CD4-positive, CD25-positive, alpha-beta regulatory T cell (primary cell): ENCODE measurements at regions not wholly inside any gene's neighbourhood (a gene's known extent, or its start where the extent isn't known, plus 50 kb on each side); places are given as distances from the start of the nearest gene placed in this dataset.
"Not testable (repeated sequence)": the region's sequence is repeated elsewhere in the genome, so short reads cannot be mapped to it uniquely, and the experiment has no call there.

ENCODE experiments used
- ATAC-seq, 2 donors: fragments of 150-1000 bp; cut with Tn5 transposase; one replicate each; pipeline ENCODE4 v1.10.0; 2021; ENCODE audit warnings: low read depth in 2 of 2, moderate number of reproducible peaks in 2 of 2, moderate library complexity in 1 of 2
- DNase-seq, 3 donors: peaks; one replicate each; pipeline versions ENCODE4 v3.0.0 to v3.0.0-alpha.2; 2012 to 2022; ENCODE audit warnings: mixed read lengths in 1 of 3
- H3K27ac ChIP-seq: one replicate; pipeline ENCODE4 v1.7.0; 2013; ENCODE audit warnings: mild to moderate bottlenecking, low read length; ENCODE audit not compliant: insufficient read depth, poor library complexity, severe bottlenecking
- H3K27me3 ChIP-seq: one replicate; pipeline ENCODE4 v1.7.0; 2013; ENCODE audit warnings: low read length; ENCODE audit not compliant: control insufficient read depth, insufficient read depth
- H3K36me3 ChIP-seq: one replicate; pipeline ENCODE4 v1.7.0; 2013; ENCODE audit warnings: mild to moderate bottlenecking, low read length, moderate library complexity; ENCODE audit not compliant: control insufficient read depth, insufficient read depth
- H3K4me1 ChIP-seq: 2 replicates; pipeline ENCODE4 v1.7.0; 2013; ENCODE audit warnings: mild to moderate bottlenecking, low read length; ENCODE audit not compliant: insufficient read depth, control insufficient read depth, poor library complexity, severe bottlenecking
- H3K4me3 ChIP-seq: one replicate; pipeline ENCODE4 v1.7.0; 2013; ENCODE audit warnings: low read depth, mild to moderate bottlenecking, low read length, moderate library complexity
- H3K9me3 ChIP-seq, 2 experiments: 1 replicate in 1 of 2; 2 replicates in 1 of 2; pipeline ENCODE4 v1.7.0; 2013; ENCODE audit warnings: low read length in 2 of 2, mild to moderate bottlenecking in 1 of 2, moderate library complexity in 1 of 2; ENCODE audit not compliant: control insufficient read depth in 2 of 2
- H3K27ac Mint-ChIP-seq, 3 donors: one replicate each; pipeline ENCODE4 v1.8.0; 2020 to 2022; ENCODE audit warnings: mild to moderate bottlenecking in 3 of 3, mixed read lengths in 3 of 3, moderate library complexity in 2 of 3
- H3K27me3 Mint-ChIP-seq: one replicate; pipeline ENCODE4 v1.8.0; 2022; ENCODE audit warnings: mild to moderate bottlenecking, mixed read lengths
- H3K36me3 Mint-ChIP-seq: one replicate; pipeline ENCODE4 v1.8.0; 2020; ENCODE audit warnings: mixed read lengths
- H3K4me1 Mint-ChIP-seq, 4 donors: one replicate each; pipeline ENCODE4 v1.8.0; 2020 to 2022; ENCODE audit warnings: mixed read lengths in 4 of 4, mild to moderate bottlenecking in 1 of 4
- H3K4me3 Mint-ChIP-seq, 4 donors: one replicate each; pipeline ENCODE4 v1.8.0; 2020 to 2022; ENCODE audit warnings: mild to moderate bottlenecking in 4 of 4, mixed read lengths in 4 of 4, moderate library complexity in 3 of 4
- H3K9me3 Mint-ChIP-seq, 7 donors: one replicate each; pipeline ENCODE4 v1.8.0; 2020 to 2022; ENCODE audit warnings: mixed read lengths in 7 of 7, mild to moderate bottlenecking in 3 of 7, moderate library complexity in 2 of 7

GRCh38 chr11:49750960-49751359 lies 201.2 kb upstream of the OR4C13 start:
- H3K27ac Mint-ChIP-seq, H3K4me1 ChIP-seq, H3K4me3 Mint-ChIP-seq, H3K36me3 ChIP-seq, H3K36me3 Mint-ChIP-seq, H3K27me3 Mint-ChIP-seq, H3K9me3 ChIP-seq, H3K4me3 ChIP-seq, ATAC-seq, DNase-seq, H3K4me1 Mint-ChIP-seq, H3K27me3 ChIP-seq, H3K27ac ChIP-seq: not testable (repeated sequence)
- H3K9me3 Mint-ChIP-seq, result peaks cover 0 to 11% (median 8%) of the 10 kb centered on the region in 7 donors

GRCh38 chr11:49780791-49781190 lies 171.4 kb upstream of the OR4C13 start:
- not testable (repeated sequence) for H3K27ac Mint-ChIP-seq, H3K27me3 Mint-ChIP-seq, ATAC-seq, H3K9me3 ChIP-seq, H3K36me3 Mint-ChIP-seq, H3K9me3 Mint-ChIP-seq, H3K4me3 ChIP-seq, H3K36me3 ChIP-seq, H3K4me1 Mint-ChIP-seq, H3K4me3 Mint-ChIP-seq, H3K27me3 ChIP-seq, H3K4me1 ChIP-seq, H3K27ac ChIP-seq, DNase-seq

- not testable (repeated sequence) for H3K9me3 Mint-ChIP-seq, ATAC-seq, DNase-seq, H3K27ac ChIP-seq, H3K27me3 ChIP-seq, H3K4me1 Mint-ChIP-seq, H3K36me3 ChIP-seq, H3K4me3 Mint-ChIP-seq, H3K27me3 Mint-ChIP-seq, H3K4me3 ChIP-seq, H3K27ac Mint-ChIP-seq, H3K4me1 ChIP-seq, H3K9me3 ChIP-seq, H3K36me3 Mint-ChIP-seq
These were observed 170.2 kb upstream of the OR4C13 start for GRCh38 chr11:49782000-49782399.

GRCh38 chr11:49783841-49784240 lies 168.3 kb upstream of the OR4C13 start:
- H3K36me3 Mint-ChIP-seq, H3K36me3 ChIP-seq, H3K9me3 Mint-ChIP-seq, H3K9me3 ChIP-seq, H3K4me1 Mint-ChIP-seq, H3K4me1 ChIP-seq, H3K27ac ChIP-seq, H3K4me3 ChIP-seq, H3K27ac Mint-ChIP-seq, H3K27me3 Mint-ChIP-seq, ATAC-seq, H3K27me3 ChIP-seq, H3K4me3 Mint-ChIP-seq, DNase-seq: not testable (repeated sequence)

GRCh38 chr11:49789787-49790186 lies 162.4 kb upstream of the OR4C13 start:
- not testable (repeated sequence) for H3K4me3 ChIP-seq, H3K4me1 Mint-ChIP-seq, H3K27me3 ChIP-seq, H3K9me3 ChIP-seq, H3K36me3 Mint-ChIP-seq, H3K27ac Mint-ChIP-seq, H3K4me1 ChIP-seq, DNase-seq, H3K27me3 Mint-ChIP-seq, H3K4me3 Mint-ChIP-seq, H3K27ac ChIP-seq, H3K36me3 ChIP-seq
- ATAC-seq, result peak in 1 of 2 donors; percentile 34
- H3K9me3 Mint-ChIP-seq, result peaks cover 0 to 15% (median 4%) of the 10 kb centered on the region in 7 donors

- H3K4me1 ChIP-seq, H3K9me3 Mint-ChIP-seq, H3K9me3 ChIP-seq, H3K27ac ChIP-seq, H3K4me3 Mint-ChIP-seq, H3K27me3 ChIP-seq, H3K36me3 Mint-ChIP-seq, H3K27ac Mint-ChIP-seq, ATAC-seq, H3K27me3 Mint-ChIP-seq, DNase-seq, H3K4me1 Mint-ChIP-seq, H3K4me3 ChIP-seq, H3K36me3 ChIP-seq: not testable (repeated sequence)
These were observed 153.9 kb upstream of the OR4C13 start for GRCh38 chr11:49798206-49798837.

- not testable (repeated sequence) for H3K4me3 ChIP-seq, H3K27me3 Mint-ChIP-seq, H3K4me3 Mint-ChIP-seq, H3K36me3 Mint-ChIP-seq, H3K27ac ChIP-seq, H3K4me1 ChIP-seq, H3K27me3 ChIP-seq, ATAC-seq, H3K27ac Mint-ChIP-seq, DNase-seq, H3K4me1 Mint-ChIP-seq, H3K36me3 ChIP-seq, H3K9me3 ChIP-seq
- peaks cover 0 to 14% (median 5%) of the 10 kb centered on the region in 7 donors for H3K9me3 Mint-ChIP-seq
These were observed 134.3 kb upstream of the OR4C13 start for GRCh38 chr11:49817705-49818430.

GRCh38 chr11:49823188-49823587 lies 129.0 kb upstream of the OR4C13 start:
- H3K4me1 ChIP-seq, DNase-seq, H3K27ac Mint-ChIP-seq, H3K4me1 Mint-ChIP-seq, H3K9me3 ChIP-seq, H3K27me3 Mint-ChIP-seq, H3K27ac ChIP-seq, ATAC-seq, H3K36me3 ChIP-seq, H3K4me3 ChIP-seq, H3K4me3 Mint-ChIP-seq, H3K27me3 ChIP-seq, H3K36me3 Mint-ChIP-seq: not testable (repeated sequence)
- H3K9me3 Mint-ChIP-seq, result peaks cover 3 to 18% (median 5%) of the 10 kb centered on the region in 7 donors
